ENCODE measurements at regions not wholly inside any gene's neighbourhood (a gene's known extent, or its start where the extent isn't known, plus 50 kb on each side); places are given as distances from the start of the nearest gene placed in this dataset.

DNA sequence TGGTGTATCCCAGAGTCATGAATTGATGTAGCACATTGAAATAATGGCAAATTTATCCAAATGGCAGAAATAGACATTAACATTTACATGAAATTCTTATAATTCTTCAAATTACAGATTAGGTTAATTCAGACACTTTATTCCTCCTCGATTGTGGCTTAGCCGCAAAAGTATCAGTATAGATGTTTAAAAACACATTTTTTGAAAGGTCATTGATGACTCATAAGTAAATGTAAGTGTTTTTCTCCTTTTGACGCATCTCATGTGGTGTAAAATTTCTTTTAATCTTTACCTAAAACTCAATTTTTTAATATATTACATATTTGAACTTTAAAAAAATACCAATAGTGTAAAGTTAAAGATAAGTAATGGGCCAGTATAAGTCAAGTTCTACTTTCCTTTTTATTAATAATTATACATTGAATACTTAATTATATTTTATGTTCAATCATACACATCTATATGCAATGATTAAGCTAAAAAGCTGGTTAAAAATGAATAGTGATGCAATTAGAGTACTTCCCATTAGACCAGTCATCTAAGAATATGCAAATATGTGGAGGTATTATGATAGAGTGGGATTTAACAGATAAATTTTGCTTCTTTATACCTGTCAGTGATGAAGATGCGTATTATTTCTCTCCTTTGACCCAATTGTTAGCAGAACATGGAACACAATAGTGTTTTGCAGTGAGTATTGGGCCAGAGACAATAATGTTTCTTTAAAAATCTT lies 678.1 kb upstream of the DPPA4 start:
- Histone ChIP-seq H3K79me2 (ENCODE audit: control insufficient read depth, insufficient read depth, low read length) (no peaks in the 10 kb centered on the region), H3K9me1 (ENCODE audit: control insufficient read depth, insufficient read depth, low read length) (no peaks in the 10 kb centered on the region), H3K9me3 (replicated peaks; ENCODE audit: control insufficient read depth, insufficient read depth, low read depth, low read length) (no peaks in the 10 kb centered on the region), H3K27me3 (ENCODE audit: control insufficient read depth in 2 of 2, insufficient read depth in 2 of 2, low read length in 2 of 2) (no peaks in the 10 kb centered on the region), H3K4me2 (ENCODE audit: insufficient read depth, low read length) (no peak overlapping the region), H4K20me1 (replicated peaks; ENCODE audit: control insufficient read depth, insufficient read depth, low read length) (no peaks in the 10 kb centered on the region), H3K27ac (ENCODE audit: extremely low read depth, low read depth, low read length) (no peak overlapping the region), H3K4me3 (no peak overlapping the region), H3K9ac (ENCODE audit: insufficient read depth in 1 of 2, low read depth in 2 of 2, low read length in 2 of 2) (no peak overlapping the region), H3K4me1 (replicated peaks in 1 of 2; ENCODE audit: control insufficient read depth in 2 of 2, insufficient read depth in 2 of 2, low read length in 2 of 2) (no peaks in the 10 kb centered on the region), H3K36me3 (ENCODE audit: control insufficient read depth, insufficient read depth, low read length) (no peaks in the 10 kb centered on the region), H2AFZ (ENCODE audit: low read depth, low read length) (no peak overlapping the region)
- ATAC-seq (no peak), FAIRE-seq (no peak), DNase-seq (ENCODE audit: extremely low read depth in 1 of 4, low spot score in 3 of 4) (no peak)
- no TSS peak for BruUV-seq (replicated peaks)
- intact Hi-C loops (cut with micrococcal nuclease) (no loop called here), in situ Hi-C loops (cut with MboI) (no loop called here)
- 0% methylated on average over 4 of the region's 4 CpGs for WGBS (ENCODE audit: insufficient coverage, low coverage, missing lambda C conversion rate)
- ChIA-PET POLR2A (no interaction called here), CTCF (ENCODE audit: low intra/inter-chr PET ratio) (no interaction called here)
- TF ChIP-seq NFRKB (IDR thresholded peaks at IDR 0.05; ENCODE audit: low read depth), result no peak
- TF ChIP-seq BACH1 (tag; IDR thresholded peaks at IDR 0.05), result no peak
- TF ChIP-seq NR1H2 (CRISPR knock-in tag; IDR thresholded peaks at IDR 0.05), result no peak
- TF ChIP-seq RAD51 (IDR thresholded peaks at IDR 0.05; ENCODE audit: borderline replicate concordance, low read depth), result no peak
- TF ChIP-seq ZHX1 (conservative IDR thresholded peaks at IDR 0.05; ENCODE audit: low read length), result no peak
- no peak for TF ChIP-seq KAT2B (IDR thresholded peaks at IDR 0.05; ENCODE audit: low read depth, low read length)

All from K562 (cell line).